DND-41 (cell line): ENCODE measurements at regions not wholly inside any gene's neighbourhood (a gene's known extent, or its start where the extent isn't known, plus 50 kb on each side); places are given as distances from the start of the nearest gene placed in this dataset.
"Not testable (repeated sequence)": the region's sequence is repeated elsewhere in the genome, so short reads cannot be mapped to it uniquely, and the experiment has no call there.

ENCODE experiments used
- CTCF ChIP-seq: IDR thresholded peaks from 2 replicates; pipeline ENCODE4 v1.5.1; 2012; ENCODE audit warnings: borderline replicate concordance, low read length, moderate library complexity, mild to moderate bottlenecking; ENCODE audit not compliant: poor library complexity, severe bottlenecking; ENCODE audit errors: extremely low read depth
- EZH2 ChIP-seq: IDR thresholded peaks from 3 replicates; pipeline ENCODE4 v1.6.1; 2012; ENCODE audit warnings: borderline replicate concordance, low read depth, mild to moderate bottlenecking, moderate library complexity, low read length, inconsistent platforms; ENCODE audit not compliant: severe bottlenecking

- not testable (repeated sequence) for TF ChIP-seq CTCF, EZH2
Observed at GRCh38 chr3:74985028-74985904, 370.8 kb upstream of the CNTN3 start.
